HG02943 (cell line): ENCODE measurements at regions not wholly inside any gene's neighbourhood (a gene's known extent, or its start where the extent isn't known, plus 50 kb on each side); places are given as distances from the start of the nearest gene placed in this dataset.
"Not testable (repeated sequence)": the region's sequence is repeated elsewhere in the genome, so short reads cannot be mapped to it uniquely, and the experiment has no call there.

Experiments
- ATAC-seq: cut with Tn5 transposase; IDR thresholded peaks from one replicate; pipeline ENCODE4 v1.9.1; 2021; ENCODE audit warnings: mild to moderate bottlenecking, low read depth, moderate library complexity; ENCODE audit not compliant: unreplicated experiment

DNA sequence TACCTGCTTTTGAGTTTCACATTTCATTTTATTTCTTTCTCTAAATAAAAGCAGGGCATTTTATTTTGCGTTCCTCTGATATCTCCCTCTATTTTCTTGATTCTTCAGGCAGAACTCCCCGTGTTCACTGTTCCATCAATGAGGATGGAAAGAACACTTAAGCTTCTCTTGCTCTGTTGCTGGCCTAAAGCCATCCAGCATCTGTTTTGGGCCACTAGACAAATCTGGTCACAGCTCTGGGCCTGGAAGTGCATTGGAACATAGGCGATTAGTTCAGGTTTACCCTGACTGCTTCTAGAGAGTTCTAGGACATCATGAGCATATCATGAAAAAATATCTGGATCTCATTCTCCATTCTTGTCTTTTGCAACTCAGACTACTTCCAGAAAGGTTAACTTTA lies 611.2 kb downstream of the UTRN start:
- no peak for ATAC-seq

- no peak for ATAC-seq
Measured at GRCh38 chr6:144896871-144897270, 611.7 kb downstream of the UTRN start.

DNA sequence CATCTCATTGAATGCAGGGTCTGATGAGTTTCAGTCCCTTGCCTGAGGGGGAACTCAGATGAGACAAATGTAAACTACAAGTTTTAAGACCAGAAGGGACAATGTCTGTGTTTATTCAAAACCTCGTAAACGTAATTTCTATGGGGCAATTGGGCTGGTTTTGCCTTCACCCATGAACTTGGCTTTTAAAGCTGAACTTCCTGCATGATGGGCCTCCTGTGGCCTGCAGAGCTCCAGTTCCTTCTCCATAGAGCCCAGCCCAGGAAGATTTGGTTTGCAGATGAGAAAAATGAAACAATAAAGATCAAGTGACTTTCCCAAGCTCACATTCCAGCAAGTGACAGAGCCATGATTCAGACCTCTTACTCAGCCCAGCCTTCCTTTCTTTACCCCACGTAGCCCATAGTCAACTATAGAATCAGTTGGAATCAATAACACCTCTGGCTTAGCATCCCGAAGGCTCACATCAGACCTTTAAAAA lies 612.3 kb downstream of the UTRN start:
- ATAC-seq: no peak

- no peak for ATAC-seq
Measured at GRCh38 chr6:144898052-144898689, 613.0 kb downstream of the UTRN start.

DNA sequence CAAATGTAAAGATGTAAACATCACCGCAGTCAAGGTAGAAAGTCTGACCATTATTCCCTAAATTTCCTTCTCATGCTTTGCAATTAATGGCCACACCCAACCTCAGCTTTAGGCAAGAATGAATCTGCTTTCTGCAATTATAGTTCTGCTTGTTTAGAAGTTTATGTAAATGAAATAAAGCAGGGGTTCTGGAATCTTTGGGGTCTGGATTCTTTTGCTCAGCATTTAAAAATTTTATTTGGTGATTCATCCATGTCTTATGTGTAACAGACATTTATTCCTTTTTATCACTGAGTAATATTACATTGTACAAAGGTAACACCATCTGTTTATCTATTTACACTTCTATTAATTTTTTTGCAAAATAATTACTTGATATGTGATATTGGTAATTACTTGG lies 613.6 kb downstream of the UTRN start:
- no peak for ATAC-seq

DNA sequence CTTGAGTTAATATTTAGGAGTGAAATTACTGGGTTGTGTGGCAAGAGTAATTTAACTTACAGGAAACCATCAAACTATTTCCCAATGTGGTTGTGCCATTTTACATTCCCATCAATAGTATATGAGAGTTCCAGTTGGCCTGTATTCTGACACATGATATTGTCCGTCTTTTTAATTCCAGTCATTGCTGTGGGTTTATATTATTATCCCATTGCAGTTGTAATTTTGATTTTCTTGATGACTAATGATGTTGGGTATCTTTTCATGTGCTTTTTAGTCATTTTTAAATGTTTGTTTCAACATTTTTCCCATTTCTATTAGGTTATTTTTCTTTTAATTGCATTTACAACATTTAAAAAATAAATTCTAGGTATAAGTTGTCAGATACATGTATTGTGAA lies 614.0 kb downstream of the UTRN start:
- ATAC-seq: no peak

DNA sequence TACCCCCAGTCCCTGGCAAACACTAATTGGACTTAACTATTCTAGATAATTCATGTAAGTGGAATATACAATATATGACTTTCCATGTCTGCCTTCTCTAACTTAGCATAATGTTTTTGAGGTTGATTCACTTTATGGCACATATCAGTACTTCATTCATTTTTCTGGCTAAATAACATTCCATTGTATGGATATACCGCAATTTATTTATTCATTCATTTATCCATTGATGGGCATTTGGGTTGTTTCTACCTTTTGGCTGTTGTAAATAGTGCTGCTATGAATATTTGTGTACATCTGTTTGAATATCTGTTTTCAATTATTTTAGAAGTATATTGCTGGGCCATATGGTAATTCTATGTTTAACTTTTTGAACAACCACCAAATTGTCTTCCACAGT lies 616.3 kb downstream of the UTRN start:
- no peak for ATAC-seq

DNA sequence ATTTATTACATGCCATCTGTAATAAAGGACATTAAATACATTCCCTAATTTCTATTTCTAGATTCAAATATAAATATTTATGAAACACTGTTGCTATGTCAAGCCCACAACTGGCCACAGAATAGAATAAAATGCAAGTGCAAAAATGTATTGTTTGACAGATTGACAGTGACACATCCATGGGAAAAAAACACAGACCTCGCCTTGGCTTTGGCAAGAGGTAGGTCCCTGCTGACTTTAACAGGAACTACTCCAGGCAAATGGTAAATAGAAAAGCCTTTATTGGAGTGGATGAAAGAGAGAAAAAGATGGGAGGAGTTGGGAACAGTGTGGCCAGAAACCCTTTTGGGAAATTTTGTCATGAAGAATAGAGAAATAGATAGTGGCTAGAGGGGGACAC lies 622.9 kb downstream of the UTRN start:
- ATAC-seq: no peak

- no peak for ATAC-seq
Measured at GRCh38 chr6:144909753-144910285, 624.7 kb downstream of the UTRN start.

GRCh38 chr6:144911322-144911721 lies 626.2 kb downstream of the UTRN start:
- ATAC-seq: no peak

GRCh38 chr6:144912474-144912873 lies 627.3 kb downstream of the UTRN start:
- ATAC-seq: no peak

- no peak for ATAC-seq
Measured at GRCh38 chr6:144918073-144918472, 632.9 kb downstream of the UTRN start.

DNA sequence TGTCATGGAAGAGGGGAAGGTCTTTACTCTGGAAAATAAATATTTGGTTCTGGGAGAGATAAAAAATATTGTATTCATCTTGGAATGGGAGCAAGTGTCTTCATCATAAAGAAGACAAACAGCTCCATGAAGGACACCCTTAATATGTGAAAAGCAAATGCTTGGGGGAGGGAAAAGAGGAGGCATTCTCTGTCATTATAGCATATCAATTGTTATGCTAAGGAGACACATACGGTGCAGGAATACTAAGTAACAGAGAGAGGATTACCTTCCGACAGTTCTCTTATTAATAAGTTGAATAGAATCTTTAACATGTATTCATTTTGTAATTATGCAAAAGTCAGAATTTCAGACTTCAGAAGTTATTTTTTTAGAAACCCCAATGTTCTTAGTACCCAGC lies 634.4 kb downstream of the UTRN start:
- no peak for ATAC-seq

GRCh38 chr6:144920391-144920961 lies 635.3 kb downstream of the UTRN start:
- ATAC-seq: no peak

DNA sequence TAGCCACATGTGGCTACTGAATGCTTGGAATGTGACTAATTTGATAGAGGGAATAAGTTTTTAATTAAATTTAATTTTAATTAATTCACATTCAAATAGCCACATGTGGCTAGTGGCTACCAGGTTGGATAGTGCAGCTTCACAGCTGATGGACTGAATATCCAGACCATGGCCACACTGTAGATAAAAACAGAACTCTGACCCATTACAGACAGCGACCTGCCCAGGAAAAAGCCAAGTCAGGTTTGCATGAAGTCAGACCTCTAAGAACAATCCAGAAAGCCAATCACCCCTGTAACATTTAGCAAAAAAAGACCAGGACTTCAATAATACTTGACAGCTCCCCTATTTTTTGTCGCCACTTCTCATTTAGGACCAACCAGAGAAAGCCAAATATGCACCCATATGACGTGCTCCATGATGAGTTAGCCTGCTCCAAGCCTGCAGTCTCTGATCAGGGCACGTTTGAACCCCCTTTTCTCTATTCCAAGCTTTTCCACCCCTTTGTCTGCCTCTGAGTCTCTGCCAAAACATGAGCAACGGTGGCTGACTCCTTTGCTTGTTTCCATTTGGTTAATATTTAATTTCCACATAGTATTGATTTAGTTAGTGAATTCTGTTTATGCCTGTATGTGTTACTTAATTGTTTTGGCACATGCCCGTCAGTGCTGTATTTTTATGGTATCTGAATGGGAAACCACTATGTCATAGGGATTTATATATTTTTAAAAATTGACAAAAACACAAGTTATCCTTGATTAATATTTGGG lies 636.3 kb downstream of the UTRN start:
- no peak for ATAC-seq

DNA sequence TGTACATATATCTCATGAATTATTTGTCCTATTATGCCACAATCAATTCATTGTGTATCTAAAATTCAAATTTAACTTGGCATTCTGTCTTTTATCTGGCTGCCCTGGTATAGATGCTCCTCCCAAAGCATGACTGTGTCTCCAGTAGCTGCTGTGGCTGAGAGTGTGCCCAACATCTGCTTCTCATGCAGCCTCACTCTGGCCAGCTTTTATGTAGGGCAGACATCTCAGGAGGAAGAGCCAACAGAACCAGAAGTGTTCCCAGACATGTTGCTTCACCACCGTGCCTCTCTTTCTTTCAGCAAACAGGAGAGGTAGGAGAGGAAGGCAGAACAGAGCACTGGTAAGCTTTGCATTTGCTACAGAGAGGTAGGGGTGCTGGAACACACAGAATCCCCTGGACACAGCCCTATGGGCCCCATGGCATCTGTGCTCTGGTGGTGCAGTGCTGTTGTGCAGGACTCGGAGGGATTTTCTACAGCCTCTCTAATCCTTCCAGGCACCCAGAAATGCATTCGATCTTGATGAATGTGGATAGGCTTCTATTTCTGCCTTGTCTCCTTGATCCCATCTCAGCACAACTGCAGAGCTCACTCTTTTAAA lies 637.1 kb downstream of the UTRN start:
- no peak for ATAC-seq

DNA sequence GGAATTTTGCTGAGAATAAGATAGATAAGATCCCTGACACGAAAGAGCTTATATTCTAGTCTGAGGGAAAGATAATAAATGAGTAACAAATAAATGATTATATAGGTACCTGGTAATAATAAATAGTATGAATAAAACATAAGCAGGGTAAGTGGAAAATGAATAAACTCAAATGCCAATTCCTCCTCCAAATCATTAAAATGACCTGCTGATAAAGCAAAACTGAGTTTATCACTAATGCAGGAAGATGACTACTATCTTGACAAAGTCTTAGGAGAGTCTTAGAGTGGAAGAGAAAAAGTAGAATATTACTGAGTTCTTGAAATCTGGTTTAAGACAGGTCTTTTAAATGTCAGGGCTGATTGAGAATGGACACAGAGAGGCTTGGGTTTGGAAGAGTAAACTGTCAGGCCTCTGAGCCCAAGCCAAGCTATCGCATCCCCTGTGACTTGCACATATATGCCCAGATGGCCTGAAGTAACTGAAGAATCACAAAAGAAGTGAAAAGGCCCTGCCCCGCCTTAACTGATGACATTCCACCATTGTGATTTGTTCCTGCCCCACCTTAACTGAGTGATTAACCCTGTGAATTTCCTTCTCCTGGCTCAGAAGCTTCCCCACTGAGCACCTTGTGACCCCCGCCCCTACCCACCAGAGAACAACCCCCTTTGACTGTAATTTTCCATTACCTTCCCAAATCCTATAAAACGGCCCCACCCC lies 637.8 kb downstream of the UTRN start:
- ATAC-seq: not testable (repeated sequence)

GRCh38 chr6:144923491-144923787 lies 638.3 kb downstream of the UTRN start:
- ATAC-seq: not testable (repeated sequence)

GRCh38 chr6:144928847-144929246 lies 643.7 kb downstream of the UTRN start:
- no peak for ATAC-seq

- no peak for ATAC-seq
Measured at GRCh38 chr6:144929262-144929661, 644.1 kb downstream of the UTRN start.
